ENCODE measurements at regions not wholly inside any gene's neighbourhood (a gene's known extent, or its start where the extent isn't known, plus 50 kb on each side); places are given as distances from the start of the nearest gene placed in this dataset.

- TF ChIP-seq CTCF (IDR thresholded peaks at IDR 0.05; ENCODE audit: insufficient read depth, low read length, poor library complexity, severe bottlenecking) (no peak), EZH2phosphoT487 (conservative IDR thresholded peaks at IDR 0.05; ENCODE audit: low read length) (no peak)
Observed at GRCh38 chr4:149933120-149933519, 117.5 kb upstream of the IQCM start.
